H1 (cell line): ENCODE measurements at regions not wholly inside any gene's neighbourhood (a gene's known extent, or its start where the extent isn't known, plus 50 kb on each side); places are given as distances from the start of the nearest gene placed in this dataset.

Experiments
- CTCF ChIA-PET: fragments of 300-600 bp; sonication (Branson Sonifier 250); formaldehyde crosslinking; loops from one replicate; lab custom pipeline; 2021; ENCODE audit not compliant: partially characterized antibody; lab: Charles Lee
- POLR2A ChIA-PET: fragments of 300-600 bp; sonication (Branson Sonifier 250); formaldehyde crosslinking; loops from one replicate; lab custom pipeline; 2021; ENCODE audit warnings: inconsistent platforms; ENCODE audit not compliant: partially characterized antibody; lab: Charles Lee
- DNase-seq, 2 experiments: peaks; one replicate each; pipeline versions ENCODE4 v3.0.0 to v3.0.0-alpha.2; 2010 to 2022; ENCODE audit warnings: low spot score in 2 of 2, low read depth in 1 of 2, mixed read lengths in 1 of 2
- FAIRE-seq: peaks from 2 replicates; lab custom pipeline; 2011; peaks lifted over from hg19 to GRCh38; lab: Jason Lieb, UNC
- H2AFZ ChIP-seq: 2 replicates; pipeline ENCODE4 v1.8.1; 2012; ENCODE audit warnings: low read length, inconsistent platforms
- H2AK5ac ChIP-seq: 2 replicates; pipeline ENCODE4 v1.6.1; 2013; ENCODE audit warnings: low read depth, low read length
- H2BK120ac ChIP-seq: replicated peaks from 2 replicates; pipeline ENCODE3; 2013; ENCODE audit warnings: low read depth, low read length, inconsistent platforms
- H2BK12ac ChIP-seq: 2 replicates; pipeline ENCODE4 v1.6.1; 2013; ENCODE audit warnings: low read depth, low read length
- H2BK15ac ChIP-seq: 2 replicates; pipeline ENCODE4 v1.6.1; 2013; ENCODE audit warnings: low read length
- H2BK20ac ChIP-seq: 2 replicates; pipeline ENCODE4 v1.6.1; 2013; ENCODE audit warnings: low read length
- H2BK5ac ChIP-seq: 2 replicates; pipeline ENCODE4 v1.6.1; 2013; ENCODE audit warnings: low read depth, low read length
- H3K14ac ChIP-seq: 2 replicates; pipeline ENCODE4 v1.6.1; 2013; ENCODE audit warnings: inconsistent platforms; ENCODE audit not compliant: insufficient read length
- H3K18ac ChIP-seq: 2 replicates; pipeline ENCODE4 v1.6.1; 2013; ENCODE audit warnings: low read length; ENCODE audit errors: extremely low read depth
- H3K23ac ChIP-seq: 2 replicates; pipeline ENCODE4 v1.6.1; 2013; ENCODE audit warnings: inconsistent platforms; ENCODE audit not compliant: insufficient read length
- H3K23me2 ChIP-seq: 2 replicates; pipeline ENCODE4 v1.6.1; 2013; ENCODE audit warnings: low read depth, low read length
- H3K27ac ChIP-seq: 2 replicates; pipeline ENCODE4 v1.6.1; 2011; ENCODE audit warnings: low read depth, low read length, inconsistent platforms
- H3K27me3 ChIP-seq, 4 experiments: replicated peaks in 1 of 4; 1 replicate in 1 of 4; 2 replicates in 3 of 4; pipeline versions ENCODE4 v1.6.1 to v1.8.1; 2011 to 2013; ENCODE audit warnings: low read length in 3 of 4, mild to moderate bottlenecking in 3 of 4, inconsistent platforms in 2 of 4, mixed read lengths in 2 of 4, moderate library complexity in 1 of 4; ENCODE audit not compliant: control insufficient read depth in 3 of 4, insufficient read depth in 3 of 4; ENCODE audit errors: extremely low read depth in 1 of 4
- H3K36me3 ChIP-seq, 4 experiments: 2 replicates each; pipeline versions ENCODE4 v1.6.1 to v1.8.1; 2011 to 2013; ENCODE audit warnings: mild to moderate bottlenecking in 4 of 4, low read length in 3 of 4, moderate library complexity in 2 of 4, control low read depth in 1 of 4, inconsistent platforms in 1 of 4; ENCODE audit not compliant: insufficient read depth in 4 of 4, control insufficient read depth in 2 of 4
- H3K4ac ChIP-seq: replicated peaks from 2 replicates; pipeline ENCODE3; 2013; ENCODE audit warnings: low read length, low read depth, mixed read lengths, inconsistent platforms; ENCODE audit not compliant: insufficient read length
- H3K4me1 ChIP-seq, 4 experiments: replicated peaks in 1 of 4; 1 replicate in 1 of 4; 2 replicates in 3 of 4; pipeline versions ENCODE4 v1.6.1 to v1.8.1; 2011 to 2013; ENCODE audit warnings: low read length in 3 of 4, inconsistent platforms in 2 of 4, mixed read lengths in 1 of 4; ENCODE audit not compliant: insufficient read depth in 4 of 4, control insufficient read depth in 3 of 4
- H3K4me2 ChIP-seq, 2 experiments: 2 replicates each; pipeline versions ENCODE4 v1.6.1 to v1.8.1; 2011 to 2013; ENCODE audit warnings: low read depth in 2 of 2, low read length in 2 of 2, control low read depth in 1 of 2, inconsistent platforms in 1 of 2, mild to moderate bottlenecking in 1 of 2; ENCODE audit not compliant: insufficient read depth in 1 of 2
- H3K4me3 ChIP-seq, 4 experiments: fragments of 200-600, 300-600 bp in 1 of 4; sonication (generic), shearing (Covaris generic), sonication (Bioruptor Twin) in 1 of 4; 2 replicates each; pipeline versions ENCODE4 v1.5.1 to v1.8.1; 2011 to 2016; ENCODE audit warnings: low read length in 4 of 4, low read depth in 3 of 4, control low read depth in 2 of 4, inconsistent platforms in 2 of 4, mild to moderate bottlenecking in 2 of 4, mixed read lengths in 1 of 4, moderate library complexity in 1 of 4; ENCODE audit not compliant: insufficient read depth in 2 of 4; ENCODE audit errors: extremely low read depth in 1 of 4
- H3K56ac ChIP-seq: replicated peaks from 2 replicates; pipeline ENCODE3; 2013; ENCODE audit warnings: low read depth, mild to moderate bottlenecking, mixed read lengths, low read length, inconsistent platforms; ENCODE audit not compliant: insufficient read length
- H3K79me1 ChIP-seq: 2 replicates; pipeline ENCODE4 v1.6.1; 2013; ENCODE audit warnings: low read depth, low read length, control low read depth
- H3K79me2 ChIP-seq, 2 experiments: 2 replicates each; pipeline versions ENCODE4 v1.6.1 to v1.8.1; 2012 to 2013; ENCODE audit warnings: low read length in 2 of 2, mild to moderate bottlenecking in 2 of 2, inconsistent platforms in 1 of 2; ENCODE audit not compliant: insufficient read depth in 2 of 2, control insufficient read depth in 1 of 2
- H3K9ac ChIP-seq, 4 experiments: replicated peaks in 1 of 4; 1 replicate in 1 of 4; 2 replicates in 3 of 4; pipeline versions ENCODE4 v1.6.1 to v1.8.1; 2011 to 2013; ENCODE audit warnings: low read depth in 3 of 4, low read length in 3 of 4, control low read depth in 2 of 4, mild to moderate bottlenecking in 2 of 4, moderate library complexity in 2 of 4, inconsistent platforms in 1 of 4; ENCODE audit errors: extremely low read depth in 1 of 4
- H3K9me3 ChIP-seq, 2 experiments: 2 replicates each; pipeline versions ENCODE4 v1.6.1 to v1.8.1; 2012 to 2013; ENCODE audit warnings: mild to moderate bottlenecking in 2 of 2, moderate library complexity in 2 of 2, control low read depth in 1 of 2, inconsistent platforms in 1 of 2, low read depth in 1 of 2, low read length in 1 of 2, mixed read lengths in 1 of 2; ENCODE audit not compliant: insufficient read depth in 2 of 2
- H4K20me1 ChIP-seq, 2 experiments: replicated peaks in 1 of 2; 2 replicates each; pipeline versions ENCODE3 to v1.8.1; 2011 to 2013; ENCODE audit warnings: inconsistent platforms in 2 of 2, low read length in 2 of 2, mild to moderate bottlenecking in 1 of 2; ENCODE audit not compliant: insufficient read depth in 2 of 2, control insufficient read depth in 1 of 2
- H4K5ac ChIP-seq: 2 replicates; pipeline ENCODE4 v1.6.1; 2013; ENCODE audit warnings: low read length, low read depth, mixed read lengths, inconsistent platforms; ENCODE audit not compliant: insufficient read length
- H4K8ac ChIP-seq: 2 replicates; pipeline ENCODE4 v1.8.0; 2013; ENCODE audit warnings: mild to moderate bottlenecking, moderate library complexity, low read length, inconsistent platforms; ENCODE audit not compliant: insufficient read depth; ENCODE audit errors: extremely low read depth
- H4K91ac ChIP-seq: replicated peaks from 2 replicates; pipeline ENCODE3; 2013; ENCODE audit warnings: low read length, mixed read lengths, inconsistent platforms; ENCODE audit not compliant: insufficient read length
- ASH2L ChIP-seq: fragments of 200-600, 300-600 bp; sonication (generic); IDR thresholded peaks from one replicate; pipeline ENCODE4 v1.7.1; 2017; ENCODE audit warnings: low read length
- ATF2 ChIP-seq: IDR thresholded peaks from 2 replicates; pipeline ENCODE4 v1.6.1; 2012; ENCODE audit warnings: low read length, inconsistent platforms
- GTF2F1 ChIP-seq: IDR thresholded peaks from 2 replicates; pipeline ENCODE4 v1.6.1; 2012; ENCODE audit warnings: low read depth, low read length, improper control_type of control experiment, borderline replicate concordance
- KDM4A ChIP-seq: IDR thresholded peaks from one replicate; pipeline ENCODE4 v1.7.1; 2012; ENCODE audit warnings: low read depth, mild to moderate bottlenecking, moderate library complexity, low read length, inconsistent platforms; ENCODE audit not compliant: severe bottlenecking
- PHF8 ChIP-seq: fragments of 200-600 bp; sonication (generic); conservative IDR thresholded peaks from 2 replicates; pipeline ENCODE4 v1.7.1; 2012; ENCODE audit warnings: low read depth, mild to moderate bottlenecking, inconsistent platforms, low read length, moderate library complexity
- POLR2A ChIP-seq, 2 experiments: IDR thresholded peaks; 1 replicate in 1 of 2; 2 replicates in 1 of 2; pipeline ENCODE4 v1.6.1; 2011; ENCODE audit warnings: low read depth in 2 of 2, low read length in 2 of 2, mild to moderate bottlenecking in 2 of 2; ENCODE audit errors: control extremely low read depth in 1 of 2
- POU5F1 ChIP-seq: IDR thresholded peaks from 2 replicates; pipeline ENCODE4 v1.6.1; 2011; ENCODE audit warnings: low read depth, mild to moderate bottlenecking, low read length, moderate library complexity
- SIX5 ChIP-seq: IDR thresholded peaks from 2 replicates; pipeline ENCODE4 v1.6.1; 2011; ENCODE audit warnings: mild to moderate bottlenecking, low read depth, low read length
- SRF ChIP-seq: IDR thresholded peaks from 2 replicates; pipeline ENCODE4 v1.6.1; 2011; ENCODE audit warnings: mild to moderate bottlenecking, low read depth, low read length, moderate library complexity
- TAF1 ChIP-seq: IDR thresholded peaks from 2 replicates; pipeline ENCODE4 v1.6.1; 2011; ENCODE audit warnings: mild to moderate bottlenecking, low read depth, low read length
- TEAD4 ChIP-seq: IDR thresholded peaks from 2 replicates; pipeline ENCODE4 v1.6.1; 2012; ENCODE audit warnings: low read depth, low read length, inconsistent platforms, mixed read lengths
- WGBS, 2 experiments: shearing (Covaris generic) in 1 of 2; methylation state at CpG; one replicate each; pipeline versions ENCODE4 v1.1.6 to v1.1.7; 2013 to 2015; ENCODE audit warnings: low lambda C conversion rate in 2 of 2, mixed read lengths in 2 of 2, inconsistent platforms in 1 of 2, low coverage in 1 of 2, missing lambda C conversion rate in 1 of 2; ENCODE audit not compliant: insufficient replicate concordance in 2 of 2, insufficient coverage in 1 of 2, insufficient read length in 1 of 2; ENCODE audit errors: extremely low coverage in 1 of 2, missing lambda C conversion rate in 1 of 2; 5-methylcytosine and 5-hydroxymethylcytosine counted together

DNA sequence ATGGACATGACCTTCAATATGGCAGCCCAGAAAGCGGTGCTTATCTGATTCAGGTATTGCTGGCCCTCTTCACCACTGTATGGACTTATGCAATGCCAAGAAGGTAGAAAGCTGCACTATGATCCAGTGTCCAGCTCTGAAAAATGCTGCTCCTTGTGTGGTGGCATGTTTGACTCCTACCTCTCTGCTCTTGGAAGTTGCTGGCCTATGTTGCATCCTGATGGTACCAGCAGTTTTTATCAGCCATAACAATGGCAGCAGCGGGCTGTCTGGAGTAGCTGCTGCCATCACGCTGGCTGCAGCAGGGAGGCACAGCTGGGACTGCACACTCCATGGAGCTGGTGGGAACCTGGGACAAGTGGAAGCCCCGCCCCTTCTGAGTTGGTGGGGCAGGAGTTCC is 53.1 kb upstream of the MED9 start:
- Histone ChIP-seq H3K9ac (no peak overlapping the region), H3K23me2 (no peaks in the 10 kb centered on the region), H3K36me3 (no peaks in the 10 kb centered on the region), H3K79me1 (no peaks in the 10 kb centered on the region), H2BK120ac (no peak overlapping the region), H3K4me3 (no peak overlapping the region), H4K20me1 (no peaks in the 10 kb centered on the region), H3K27me3 (no peaks in the 10 kb centered on the region), H2BK15ac (no peak overlapping the region), H4K5ac (no peak overlapping the region), H3K4ac (no peak overlapping the region), H3K4me2 (no peak overlapping the region), H3K56ac (no peak overlapping the region), H3K4me1 (no peaks in the 10 kb centered on the region), H3K23ac (no peak overlapping the region), H3K9me3 (peaks cover 20 to 37% of the 10 kb centered on the region in 2 experiments; a peak in 3 of 4 replicates), H3K18ac (no peak overlapping the region), H3K14ac (no peak overlapping the region), H2BK12ac (no peak overlapping the region), H3K27ac (no peak overlapping the region), H2AFZ (no peak overlapping the region), H4K91ac (no peak overlapping the region), H3K79me2 (no peaks in the 10 kb centered on the region), H2BK5ac (no peak overlapping the region), H2AK5ac (no peak overlapping the region), H4K8ac (no peak overlapping the region), H2BK20ac (no peak overlapping the region)
- CTCF ChIA-PET, result interaction anchor here (0.7 to 4.1 kb wide), 4 partner anchors 10 to 17 kb away, joined by 3 to 18 read pairs (median 6); no protein-coding TSS in a partner anchor
- WGBS, 2 experiments, result 82% methylated on average over 4 of the region's 4 CpGs; no CpG with 5 or more reads in 1 of the 2 experiments
- DNase-seq (no peak), FAIRE-seq (no peak)
- POLR2A ChIA-PET, result interaction anchor here (0.5 kb wide), 1 partner anchor 214 kb away, joined by 3 read pairs; no protein-coding TSS in a partner anchor
- no peak for TF ChIP-seq POU5F1
- no peak for TF ChIP-seq ASH2L
- TF ChIP-seq PHF8, result no peak
- no peak for TF ChIP-seq POLR2A (IDR thresholded peaks at IDR 0.05; ENCODE audit: control extremely low read depth in 1 of 2, low read depth in 2 of 2, low read length in 2 of 2)
- TF ChIP-seq SRF, result no peak
- TF ChIP-seq TAF1, result no peak
- no peak for TF ChIP-seq TEAD4
- no peak for TF ChIP-seq ATF2
- no peak for TF ChIP-seq KDM4A
- no peak for TF ChIP-seq SIX5
- no peak for TF ChIP-seq GTF2F1
- TF ChIP-seq, all 59 proteins: peak for 0
